Fibroblast of skin of right quadriceps (primary cell): ENCODE measurements at regions not wholly inside any gene's neighbourhood (a gene's known extent, or its start where the extent isn't known, plus 50 kb on each side); places are given as distances from the start of the nearest gene placed in this dataset.

Experiments
- DNase-seq: peaks from one replicate; pipeline ENCODE4 v3.0.0-alpha.2; 2013

DNA sequence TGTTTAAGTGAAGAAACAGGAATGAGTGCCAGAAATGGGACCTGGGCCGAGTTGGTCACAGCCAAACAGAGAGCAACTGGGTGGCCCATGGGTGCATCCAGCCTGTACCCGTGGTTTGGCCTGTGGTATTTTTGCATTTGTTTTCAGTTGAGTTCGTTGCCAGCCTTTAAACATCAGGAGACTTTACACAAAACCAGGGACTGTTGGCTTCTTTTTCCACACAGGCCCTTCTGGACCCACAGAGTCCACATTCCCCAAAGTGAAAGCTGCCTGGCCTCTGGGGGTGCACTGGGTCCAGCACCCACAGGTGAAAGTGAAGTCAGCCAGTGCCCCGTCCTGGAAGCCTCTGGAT, 54.1 kb upstream of the TNS3 start:
- no peak for DNase-seq

DNA sequence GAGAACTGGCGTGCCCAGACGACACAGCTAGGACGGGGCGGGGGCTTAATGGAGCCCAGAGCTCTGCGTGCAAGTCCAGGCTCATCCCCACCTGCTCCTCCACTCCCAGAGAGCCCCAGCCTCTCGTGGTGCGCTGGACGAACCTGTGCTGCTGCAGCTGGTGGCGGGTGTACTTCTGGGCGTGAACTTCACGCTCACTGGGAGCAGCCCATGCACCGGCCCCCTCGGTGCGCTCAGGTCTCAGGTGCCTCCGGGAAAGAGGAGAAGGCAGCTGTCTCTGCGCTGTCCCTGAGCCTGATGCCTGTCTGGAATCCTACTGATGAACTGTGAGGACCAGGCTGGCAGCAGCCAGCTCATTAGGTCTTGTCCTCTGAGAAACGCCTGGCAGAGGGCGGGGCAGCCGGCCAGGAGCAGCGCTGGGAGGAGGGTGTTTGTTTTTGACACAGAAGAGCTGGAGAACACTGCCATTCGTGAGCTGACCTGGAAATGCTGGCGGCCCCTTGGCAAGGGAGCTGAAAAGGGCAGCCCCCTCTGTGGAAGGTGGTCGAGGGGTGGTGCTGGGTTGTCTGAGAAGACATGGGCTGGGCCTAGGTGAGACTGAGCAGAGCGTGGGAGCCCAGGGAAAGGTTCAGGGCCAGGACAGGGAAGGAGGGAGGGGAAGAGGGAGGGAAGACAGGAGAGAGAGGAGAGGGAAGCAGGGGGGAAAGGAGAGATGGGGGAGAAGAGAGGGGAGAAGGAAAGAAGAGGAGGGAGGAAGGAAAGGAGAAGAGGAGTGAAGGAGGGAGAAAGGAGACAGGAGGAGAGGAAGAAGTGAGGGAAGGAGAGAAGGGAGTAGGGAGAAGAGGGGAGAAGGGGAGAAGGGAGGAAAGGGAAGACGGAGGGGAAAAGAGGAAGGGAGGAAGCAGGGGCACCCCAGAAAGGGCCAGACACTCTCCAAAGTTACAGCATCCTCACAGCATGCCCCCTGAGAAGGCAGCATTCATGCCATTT, 53.5 kb upstream of the TNS3 start:
- DNase-seq, result no peak

DNA sequence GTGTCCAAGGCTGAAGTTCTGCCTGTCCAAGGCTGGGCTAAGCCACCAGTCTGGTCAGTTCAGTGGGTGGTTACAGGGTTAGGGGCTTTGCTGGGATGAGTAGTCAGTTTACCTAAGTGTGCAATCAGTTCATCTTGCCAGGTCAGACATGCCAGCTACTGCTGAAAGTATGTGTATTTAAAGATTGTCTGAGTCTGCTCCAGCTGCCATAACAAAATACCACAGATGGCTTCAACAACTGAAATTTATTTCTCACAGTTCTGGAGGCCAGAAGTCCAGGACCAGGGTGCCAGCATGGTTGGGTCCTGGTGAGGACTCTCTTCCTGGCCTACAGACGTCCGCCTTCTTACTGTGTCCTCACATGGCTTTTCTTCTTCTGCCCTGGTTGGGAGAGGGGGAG, 52.4 kb upstream of the TNS3 start:
- DNase-seq, result no peak

DNA sequence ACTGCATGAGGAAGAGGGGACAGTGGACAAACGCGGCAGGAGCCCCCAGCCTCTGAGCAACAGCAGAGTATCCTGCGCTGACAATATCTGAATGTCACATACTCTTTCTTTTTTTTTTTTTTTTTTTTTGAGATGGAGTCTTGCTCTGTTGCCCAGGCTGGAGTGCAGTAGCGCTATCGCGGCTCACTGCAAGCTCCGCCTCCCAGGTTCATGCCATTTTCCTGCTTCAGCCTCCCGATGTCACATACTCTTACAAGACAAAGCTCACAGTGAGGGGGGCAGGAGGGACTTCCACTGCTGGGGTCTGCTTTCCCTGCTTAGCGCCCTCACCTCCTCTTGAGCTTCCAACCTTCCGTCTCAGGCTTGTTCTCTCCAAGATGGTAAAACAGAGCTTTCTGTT, 51.2 kb upstream of the TNS3 start:
- no peak for DNase-seq
